GM12864 (cell line): ENCODE measurements at regions not wholly inside any gene's neighbourhood (a gene's known extent, or its start where the extent isn't known, plus 50 kb on each side); places are given as distances from the start of the nearest gene placed in this dataset.

Experiments
- DNase-seq: peaks from one replicate; pipeline ENCODE4 v3.0.0-alpha.2; 2011; ENCODE audit warnings: low read depth
- H3K4me3 ChIP-seq: 2 replicates; pipeline ENCODE4 v1.5.1; 2011; ENCODE audit warnings: mild to moderate bottlenecking, low read depth, low read length, control low read depth
- TF ChIP-seq, protein P1 (sequence below): IDR thresholded peaks from 2 replicates; pipeline ENCODE4 v1.5.1; 2011; ENCODE audit warnings: low read depth, mild to moderate bottlenecking, moderate library complexity, low read length, control low read depth, inconsistent platforms; ENCODE audit errors: missing control alignments

DNA sequence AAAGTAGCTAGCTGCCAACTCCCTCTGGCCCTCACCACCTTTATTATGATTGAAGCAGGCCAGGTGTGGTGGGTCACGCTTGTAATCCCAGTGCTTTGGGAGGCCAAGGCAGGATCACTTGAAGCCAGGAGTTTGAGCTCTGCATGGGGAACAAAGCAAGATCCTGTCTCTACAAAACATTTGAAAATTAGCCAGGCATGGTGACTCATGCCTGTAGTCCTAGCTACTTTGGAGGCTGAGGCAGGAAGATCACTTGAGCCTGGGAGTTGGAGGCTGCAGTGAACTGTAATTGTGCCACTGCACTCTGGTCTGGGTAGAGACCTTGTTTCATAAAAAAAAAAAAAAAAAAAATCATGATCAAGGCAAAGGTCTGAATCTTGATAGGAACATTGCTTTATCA, 467.0 kb upstream of the DIPK2B start:
- TF ChIP-seq, protein P1, sequence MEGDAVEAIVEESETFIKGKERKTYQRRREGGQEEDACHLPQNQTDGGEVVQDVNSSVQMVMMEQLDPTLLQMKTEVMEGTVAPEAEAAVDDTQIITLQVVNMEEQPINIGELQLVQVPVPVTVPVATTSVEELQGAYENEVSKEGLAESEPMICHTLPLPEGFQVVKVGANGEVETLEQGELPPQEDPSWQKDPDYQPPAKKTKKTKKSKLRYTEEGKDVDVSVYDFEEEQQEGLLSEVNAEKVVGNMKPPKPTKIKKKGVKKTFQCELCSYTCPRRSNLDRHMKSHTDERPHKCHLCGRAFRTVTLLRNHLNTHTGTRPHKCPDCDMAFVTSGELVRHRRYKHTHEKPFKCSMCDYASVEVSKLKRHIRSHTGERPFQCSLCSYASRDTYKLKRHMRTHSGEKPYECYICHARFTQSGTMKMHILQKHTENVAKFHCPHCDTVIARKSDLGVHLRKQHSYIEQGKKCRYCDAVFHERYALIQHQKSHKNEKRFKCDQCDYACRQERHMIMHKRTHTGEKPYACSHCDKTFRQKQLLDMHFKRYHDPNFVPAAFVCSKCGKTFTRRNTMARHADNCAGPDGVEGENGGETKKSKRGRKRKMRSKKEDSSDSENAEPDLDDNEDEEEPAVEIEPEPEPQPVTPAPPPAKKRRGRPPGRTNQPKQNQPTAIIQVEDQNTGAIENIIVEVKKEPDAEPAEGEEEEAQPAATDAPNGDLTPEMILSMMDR: no peak
- H3K4me3 ChIP-seq: no peak overlapping the region
- no peak for DNase-seq

DNA sequence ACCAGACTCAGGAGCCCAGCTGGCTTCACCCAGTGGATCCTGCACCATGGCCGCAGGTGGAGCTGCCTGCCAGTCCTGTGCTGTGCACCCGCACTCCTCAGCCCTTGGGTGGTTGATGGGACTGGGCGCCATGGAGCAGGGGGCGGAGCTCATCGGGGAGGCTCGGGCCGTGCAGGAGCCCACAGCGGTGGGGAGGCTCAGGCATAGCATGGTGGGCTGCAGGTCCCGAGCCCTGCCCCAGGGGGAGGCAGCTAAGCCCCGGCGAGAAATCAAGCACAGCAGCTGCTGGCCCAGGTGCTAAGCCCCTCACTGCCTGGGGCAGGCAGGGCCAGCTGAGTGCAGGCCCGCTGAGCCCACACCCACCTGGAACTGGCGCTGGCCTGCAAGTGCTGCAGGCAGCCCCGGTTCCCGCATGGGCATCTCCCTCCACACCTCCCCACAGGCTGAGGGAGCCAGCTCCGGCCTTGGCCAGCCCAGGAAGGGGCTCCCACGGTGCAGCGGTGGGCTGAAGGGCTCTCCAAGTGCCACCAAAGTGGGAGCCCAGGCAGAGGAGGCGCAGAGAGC, 464.1 kb upstream of the DIPK2B start:
- TF ChIP-seq, protein P1: no peak
- no peak for DNase-seq
- no peak overlapping the region for H3K4me3 ChIP-seq

DNA sequence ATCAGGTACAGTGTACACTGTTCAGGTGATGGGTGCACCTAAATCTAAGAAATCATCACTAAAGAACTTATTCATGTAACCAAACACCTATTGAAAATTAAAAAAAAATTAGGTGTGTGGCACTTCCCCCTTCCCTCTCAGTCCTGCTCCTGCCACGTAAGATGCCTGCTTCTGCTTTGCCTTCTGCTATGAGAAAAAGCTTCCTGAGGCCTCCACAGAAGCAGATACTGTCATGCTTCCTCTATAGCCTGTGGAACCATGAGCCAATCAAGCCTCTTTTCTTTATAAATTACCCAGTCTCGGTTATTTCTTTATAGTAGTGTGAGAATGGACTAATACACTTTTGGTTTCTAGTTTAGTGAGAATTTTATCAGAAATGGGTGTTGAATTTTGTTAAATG, 459.8 kb upstream of the DIPK2B start:
- TF ChIP-seq, protein P1: no peak
- no peak for DNase-seq
- no peak overlapping the region for H3K4me3 ChIP-seq

DNA sequence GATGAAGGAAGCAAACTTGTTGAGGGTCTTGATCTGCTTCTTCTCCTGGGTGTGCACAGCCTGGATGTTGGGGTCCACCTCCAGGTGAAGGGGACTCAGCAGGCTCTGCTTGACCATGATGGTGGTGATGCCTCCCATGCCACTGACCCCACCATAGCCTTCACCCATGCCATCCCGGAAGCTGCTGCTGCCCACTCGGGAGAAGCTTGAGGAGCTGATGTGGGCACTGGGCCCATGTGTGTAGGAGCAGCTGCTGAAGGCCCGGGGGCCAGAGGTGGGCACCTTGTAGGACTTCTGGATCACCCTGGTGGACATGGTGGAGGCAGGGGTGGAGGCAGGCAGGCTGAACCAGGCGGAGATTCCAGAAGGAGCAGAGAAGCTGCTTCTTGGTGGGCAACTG, 432.7 kb upstream of the DIPK2B start:
- TF ChIP-seq, protein P1: no peak
- H3K4me3 ChIP-seq: no peak overlapping the region
- DNase-seq: no peak

DNA sequence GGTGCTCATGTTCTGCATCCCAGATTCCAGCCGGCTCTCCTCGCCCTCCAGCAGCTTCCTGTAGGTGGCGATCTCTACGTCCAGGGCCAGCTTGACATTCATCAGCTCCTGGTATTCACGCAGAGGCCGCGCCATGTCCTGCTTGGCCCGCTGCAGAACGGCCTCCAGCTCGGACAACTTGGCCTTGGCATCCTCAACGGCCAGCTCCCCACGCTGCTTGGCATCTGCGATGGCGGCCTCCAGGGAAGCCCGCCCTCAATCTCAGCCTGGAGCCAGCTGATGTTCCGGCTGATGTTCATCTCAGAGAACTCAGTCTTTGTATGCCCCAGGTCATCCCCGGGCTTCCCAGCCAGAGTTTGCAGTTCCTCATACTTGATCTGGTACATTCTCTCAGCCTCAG, 431.8 kb upstream of the DIPK2B start:
- DNase-seq: no peak
- no peak overlapping the region for H3K4me3 ChIP-seq
- TF ChIP-seq, protein P1: no peak

DNA sequence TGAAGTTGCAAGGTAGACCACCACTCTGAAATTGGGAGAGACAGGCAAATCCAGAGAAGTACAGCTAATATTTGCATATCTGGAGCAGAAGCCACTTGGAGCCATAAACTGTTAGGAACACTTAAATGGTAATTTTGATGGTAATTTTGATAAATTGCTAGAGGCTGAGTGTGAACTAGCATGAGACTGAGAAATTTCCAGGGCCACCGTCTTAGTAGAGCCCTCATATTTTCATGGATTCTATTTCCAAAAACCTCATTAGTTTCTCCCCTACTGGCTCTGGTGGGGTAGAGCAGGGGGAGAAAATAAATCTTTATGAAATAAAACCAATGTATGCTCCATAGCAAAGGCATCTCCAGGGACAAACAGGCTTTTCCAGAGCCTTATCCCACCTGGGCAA, 429.4 kb upstream of the DIPK2B start:
- no peak for DNase-seq
- TF ChIP-seq, protein P1: no peak
- no peak overlapping the region for H3K4me3 ChIP-seq

DNA sequence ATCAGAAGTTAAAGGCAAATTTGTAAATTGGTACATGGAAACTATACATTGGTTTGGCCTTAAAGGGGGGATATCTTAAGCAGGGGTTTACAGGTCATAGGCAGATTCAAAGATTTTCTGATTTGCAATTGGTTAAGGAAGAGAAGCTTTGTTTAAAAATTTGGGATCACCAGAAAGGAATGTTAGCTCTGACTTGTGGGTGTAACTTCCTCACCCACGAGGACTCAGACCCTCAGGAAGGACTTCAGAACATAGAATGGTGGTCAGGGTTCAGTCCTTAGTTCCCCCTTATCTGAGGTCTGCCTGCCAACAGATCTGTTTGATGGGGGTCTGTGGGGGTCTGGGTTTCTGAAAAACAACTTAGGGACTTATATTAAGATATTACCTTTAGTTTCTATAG, 427.4 kb upstream of the DIPK2B start:
- no peak overlapping the region for H3K4me3 ChIP-seq
- DNase-seq: no peak
- TF ChIP-seq, protein P1: no peak
